Endodermal cell (in vitro differentiated cells): ENCODE measurements at regions not wholly inside any gene's neighbourhood (a gene's known extent, or its start where the extent isn't known, plus 50 kb on each side); places are given as distances from the start of the nearest gene placed in this dataset.

ENCODE experiments used
- DNase-seq: peaks from one replicate; pipeline ENCODE4 v3.0.0-alpha.2; 2017
- H3K27ac ChIP-seq: 2 replicates; pipeline ENCODE4 v1.5.1; 2013; ENCODE audit warnings: mild to moderate bottlenecking, low read depth, low read length, moderate library complexity
- H3K27me3 ChIP-seq: 2 replicates; pipeline ENCODE4 v1.6.1; 2013; ENCODE audit warnings: mild to moderate bottlenecking, low read length, moderate library complexity; ENCODE audit not compliant: insufficient read depth, control insufficient read depth, poor library complexity, severe bottlenecking
- H3K36me3 ChIP-seq: 2 replicates; pipeline ENCODE4 v1.7.0; 2013; ENCODE audit warnings: mild to moderate bottlenecking, low read length, moderate library complexity; ENCODE audit not compliant: control insufficient read depth, insufficient read depth
- H3K4me1 ChIP-seq: one replicate; pipeline ENCODE4 v1.7.0; 2013; ENCODE audit warnings: low read length; ENCODE audit not compliant: control insufficient read depth, insufficient read depth
- H3K4me3 ChIP-seq: 2 replicates; pipeline ENCODE4 v1.5.1; 2013; ENCODE audit warnings: mild to moderate bottlenecking, low read length, moderate library complexity
- H3K9ac ChIP-seq: 2 replicates; pipeline ENCODE4 v1.6.1; 2013; ENCODE audit warnings: mild to moderate bottlenecking, low read length, moderate library complexity; ENCODE audit not compliant: poor library complexity, severe bottlenecking; ENCODE audit errors: extremely low read depth
- H3K9me3 ChIP-seq: 2 replicates; pipeline ENCODE4 v1.6.1; 2013; ENCODE audit warnings: mild to moderate bottlenecking, low read length, moderate library complexity; ENCODE audit not compliant: control insufficient read depth
- H3K27ac Mint-ChIP-seq: 2 replicates; pipeline ENCODE4 v1.8.0; 2020; ENCODE audit warnings: mixed read lengths
- H3K27me3 Mint-ChIP-seq: 2 replicates; pipeline ENCODE4 v1.8.0; 2021; ENCODE audit warnings: mild to moderate bottlenecking, mixed read lengths; ENCODE audit not compliant: insufficient read depth
- H3K36me3 Mint-ChIP-seq: 2 replicates; pipeline ENCODE4 v1.8.0; 2020; ENCODE audit warnings: low read depth, mixed read lengths
- H3K4me1 Mint-ChIP-seq: 2 replicates; pipeline ENCODE4 v1.8.0; 2020; ENCODE audit warnings: mixed read lengths
- H3K4me3 Mint-ChIP-seq: 2 replicates; pipeline ENCODE4 v1.8.0; 2020; ENCODE audit warnings: mild to moderate bottlenecking, moderate library complexity, mixed read lengths
- H3K9me3 Mint-ChIP-seq: 2 replicates; pipeline ENCODE4 v1.8.0; 2020; ENCODE audit warnings: mild to moderate bottlenecking, mixed read lengths
- WGBS, 2 experiments: methylation state at CpG; one replicate each; pipeline versions ENCODE4 v1.1.5 to v1.1.7; 2013; ENCODE audit warnings: missing lambda C conversion rate in 2 of 2, mixed read lengths in 1 of 2; ENCODE audit not compliant: insufficient coverage in 1 of 2, insufficient read length in 1 of 2; 5-methylcytosine and 5-hydroxymethylcytosine counted together
- TF ChIP-seq, protein P1 (sequence below): fragments of 200-600 bp; sonication (generic); conservative IDR thresholded peaks from 2 replicates; pipeline ENCODE4 v1.5.0; 2021; ENCODE audit warnings: antibody characterized with exemption, mild to moderate bottlenecking

DNA sequence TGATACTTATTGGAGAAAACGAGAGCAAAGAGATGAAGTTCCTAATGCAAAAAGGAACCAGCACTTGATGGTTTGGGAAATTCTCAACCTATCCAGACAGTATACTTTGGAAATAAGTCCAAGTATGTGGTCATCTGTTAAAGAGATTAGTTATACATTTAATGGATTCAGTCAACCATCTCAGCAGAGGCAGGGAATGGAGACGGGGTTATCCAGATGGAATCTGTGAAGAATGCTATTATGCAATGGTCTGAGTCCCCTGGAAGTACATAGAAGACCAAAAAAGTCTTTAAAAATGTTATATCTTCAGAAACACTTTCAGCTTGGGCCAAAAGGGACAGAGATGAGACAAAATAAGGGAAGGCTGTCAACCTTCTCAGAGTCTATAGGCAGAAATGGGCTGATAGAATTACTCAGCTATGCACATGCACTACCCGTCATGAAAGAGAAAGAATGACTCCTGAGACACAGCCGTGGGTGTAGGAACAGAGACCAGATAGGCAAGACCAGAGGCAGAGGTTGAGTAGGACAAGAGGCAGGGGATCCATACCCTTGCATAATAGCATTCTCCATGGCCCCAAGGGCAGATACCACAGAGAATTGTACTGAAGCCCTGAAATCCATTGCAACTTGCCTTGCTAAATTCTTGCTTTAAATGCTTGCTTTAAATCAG lies 738.8 kb upstream of the POT1 start:
- H3K36me3 Mint-ChIP-seq, result no peaks in the 10 kb centered on the region
- no peaks in the 10 kb centered on the region for H3K36me3 ChIP-seq
- TF ChIP-seq, protein P1, sequence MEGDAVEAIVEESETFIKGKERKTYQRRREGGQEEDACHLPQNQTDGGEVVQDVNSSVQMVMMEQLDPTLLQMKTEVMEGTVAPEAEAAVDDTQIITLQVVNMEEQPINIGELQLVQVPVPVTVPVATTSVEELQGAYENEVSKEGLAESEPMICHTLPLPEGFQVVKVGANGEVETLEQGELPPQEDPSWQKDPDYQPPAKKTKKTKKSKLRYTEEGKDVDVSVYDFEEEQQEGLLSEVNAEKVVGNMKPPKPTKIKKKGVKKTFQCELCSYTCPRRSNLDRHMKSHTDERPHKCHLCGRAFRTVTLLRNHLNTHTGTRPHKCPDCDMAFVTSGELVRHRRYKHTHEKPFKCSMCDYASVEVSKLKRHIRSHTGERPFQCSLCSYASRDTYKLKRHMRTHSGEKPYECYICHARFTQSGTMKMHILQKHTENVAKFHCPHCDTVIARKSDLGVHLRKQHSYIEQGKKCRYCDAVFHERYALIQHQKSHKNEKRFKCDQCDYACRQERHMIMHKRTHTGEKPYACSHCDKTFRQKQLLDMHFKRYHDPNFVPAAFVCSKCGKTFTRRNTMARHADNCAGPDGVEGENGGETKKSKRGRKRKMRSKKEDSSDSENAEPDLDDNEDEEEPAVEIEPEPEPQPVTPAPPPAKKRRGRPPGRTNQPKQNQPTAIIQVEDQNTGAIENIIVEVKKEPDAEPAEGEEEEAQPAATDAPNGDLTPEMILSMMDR, result no peak
- H3K4me3 ChIP-seq, result no peak overlapping the region
- no peaks in the 10 kb centered on the region for H3K9me3 ChIP-seq
- no peak overlapping the region for H3K4me3 Mint-ChIP-seq
- H3K4me1 Mint-ChIP-seq, result no peaks in the 10 kb centered on the region
- H3K27me3 ChIP-seq, result no peaks in the 10 kb centered on the region
- H3K27me3 Mint-ChIP-seq, result no peaks in the 10 kb centered on the region
- no peak overlapping the region for H3K9ac ChIP-seq
- H3K9me3 Mint-ChIP-seq, result no peaks in the 10 kb centered on the region
- no peaks in the 10 kb centered on the region for H3K4me1 ChIP-seq
- WGBS, 2 experiments, result 92 to 93% methylated on average over 3 to 4 of the region's 4 CpGs
- no peak overlapping the region for H3K27ac Mint-ChIP-seq
- no peak for DNase-seq
- H3K27ac ChIP-seq, result no peak overlapping the region

DNA sequence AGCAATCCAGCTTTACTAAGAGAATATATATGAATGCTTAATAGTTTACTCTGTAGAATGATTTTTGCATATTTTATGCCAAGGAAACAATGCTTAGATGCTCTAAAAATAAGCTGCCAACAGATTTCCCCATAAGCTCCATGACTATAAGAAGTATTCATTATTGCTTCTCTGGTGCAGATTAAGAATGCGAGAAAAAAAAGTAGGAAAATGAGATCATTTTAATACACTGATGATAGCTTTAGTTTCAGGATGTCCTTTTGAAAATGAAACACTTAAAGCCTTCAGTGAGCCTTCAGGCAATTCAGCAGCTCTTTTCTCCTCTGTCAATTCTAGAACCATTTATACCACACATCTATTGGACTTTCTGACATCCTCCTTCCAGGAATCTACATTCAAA lies 735.0 kb upstream of the POT1 start:
- DNase-seq, result no peak
- Histone ChIP-seq H3K9me3 (peaks cover 18% of the 10 kb centered on the region), H3K27me3 (no peaks in the 10 kb centered on the region), H3K4me3 (no peak overlapping the region), H3K9ac (no peak overlapping the region), H3K36me3 (no peaks in the 10 kb centered on the region), H3K4me1 (no peaks in the 10 kb centered on the region), H3K27ac (no peak overlapping the region)
- H3K4me1 Mint-ChIP-seq, result no peaks in the 10 kb centered on the region
- WGBS, 2 experiments, result 83 to 100% methylated on average over 1 of the region's 1 CpG
- H3K27ac Mint-ChIP-seq, result no peak overlapping the region
- peaks cover 4% of the 10 kb centered on the region for H3K36me3 Mint-ChIP-seq
- TF ChIP-seq, protein P1, result no peak
- H3K9me3 Mint-ChIP-seq, result peaks cover 10% of the 10 kb centered on the region
- no peaks in the 10 kb centered on the region for H3K27me3 Mint-ChIP-seq
- H3K4me3 Mint-ChIP-seq, result no peak overlapping the region

DNA sequence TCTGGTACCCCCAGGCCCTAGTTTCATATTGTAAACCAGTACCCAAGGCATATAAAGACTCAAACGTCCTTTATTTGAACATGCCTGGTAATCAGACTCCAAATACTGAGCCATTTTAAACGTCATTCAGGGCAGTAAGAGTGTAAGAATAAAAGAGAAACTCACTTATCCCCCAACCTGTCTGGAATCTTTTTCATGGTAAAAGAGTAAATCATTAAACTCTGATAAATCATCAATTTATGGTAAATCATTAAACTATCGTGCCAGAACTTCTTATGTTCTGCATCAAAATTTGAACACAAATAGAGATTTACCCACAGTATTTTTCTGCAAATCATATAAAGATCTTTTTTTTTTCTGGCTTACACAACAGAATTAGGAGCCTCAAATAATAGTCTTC lies 734.3 kb upstream of the POT1 start:
- 74 to 84% methylated on average over 3 of the region's 3 CpGs for WGBS, 2 experiments

More for the DNA sequence above, 734.3 kb upstream of the POT1 start:
- Histone ChIP-seq H3K9me3 (peaks cover 18% of the 10 kb centered on the region), H3K27ac (no peak overlapping the region), H3K4me3 (no peak overlapping the region), H3K4me1 (no peaks in the 10 kb centered on the region), H3K9ac (no peak overlapping the region), H3K36me3 (no peaks in the 10 kb centered on the region), H3K27me3 (no peaks in the 10 kb centered on the region)
- DNase-seq, result no peak
- Mint-ChIP-seq H3K36me3 (peaks cover 4% of the 10 kb centered on the region), H3K4me3 (no peak overlapping the region), H3K27me3 (no peaks in the 10 kb centered on the region), H3K4me1 (no peaks in the 10 kb centered on the region), H3K9me3 (peaks cover 10% of the 10 kb centered on the region), H3K27ac (no peak overlapping the region)
- TF ChIP-seq, protein P1, result no peak
